ENCODE measurements at regions not wholly inside any gene's neighbourhood (a gene's known extent, or its start where the extent isn't known, plus 50 kb on each side); places are given as distances from the start of the nearest gene placed in this dataset.

DNA sequence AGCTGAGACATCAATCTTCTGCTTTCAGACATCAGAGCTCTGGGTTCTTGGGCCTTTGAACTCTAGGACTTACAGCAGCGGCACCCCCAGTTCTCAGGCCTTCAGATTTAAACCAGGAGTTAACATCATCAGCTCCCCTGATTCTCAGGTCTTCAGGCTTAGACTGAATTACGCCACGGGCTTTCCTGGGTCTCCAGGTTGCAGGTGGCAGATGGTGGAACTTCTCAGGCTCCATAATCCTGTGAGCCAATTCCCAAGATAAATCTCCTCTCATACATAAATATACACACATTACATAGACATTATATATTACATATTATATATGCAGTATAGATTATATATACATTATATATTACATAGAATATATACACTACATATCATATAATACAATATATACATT, 408.9 kb upstream of the AUTS2 start:
- no peak for TF ChIP-seq POLR2A (IDR thresholded peaks at IDR 0.05)
- TF ChIP-seq, protein P1, sequence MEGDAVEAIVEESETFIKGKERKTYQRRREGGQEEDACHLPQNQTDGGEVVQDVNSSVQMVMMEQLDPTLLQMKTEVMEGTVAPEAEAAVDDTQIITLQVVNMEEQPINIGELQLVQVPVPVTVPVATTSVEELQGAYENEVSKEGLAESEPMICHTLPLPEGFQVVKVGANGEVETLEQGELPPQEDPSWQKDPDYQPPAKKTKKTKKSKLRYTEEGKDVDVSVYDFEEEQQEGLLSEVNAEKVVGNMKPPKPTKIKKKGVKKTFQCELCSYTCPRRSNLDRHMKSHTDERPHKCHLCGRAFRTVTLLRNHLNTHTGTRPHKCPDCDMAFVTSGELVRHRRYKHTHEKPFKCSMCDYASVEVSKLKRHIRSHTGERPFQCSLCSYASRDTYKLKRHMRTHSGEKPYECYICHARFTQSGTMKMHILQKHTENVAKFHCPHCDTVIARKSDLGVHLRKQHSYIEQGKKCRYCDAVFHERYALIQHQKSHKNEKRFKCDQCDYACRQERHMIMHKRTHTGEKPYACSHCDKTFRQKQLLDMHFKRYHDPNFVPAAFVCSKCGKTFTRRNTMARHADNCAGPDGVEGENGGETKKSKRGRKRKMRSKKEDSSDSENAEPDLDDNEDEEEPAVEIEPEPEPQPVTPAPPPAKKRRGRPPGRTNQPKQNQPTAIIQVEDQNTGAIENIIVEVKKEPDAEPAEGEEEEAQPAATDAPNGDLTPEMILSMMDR (IDR thresholded peaks at IDR 0.05): no peak

DNA sequence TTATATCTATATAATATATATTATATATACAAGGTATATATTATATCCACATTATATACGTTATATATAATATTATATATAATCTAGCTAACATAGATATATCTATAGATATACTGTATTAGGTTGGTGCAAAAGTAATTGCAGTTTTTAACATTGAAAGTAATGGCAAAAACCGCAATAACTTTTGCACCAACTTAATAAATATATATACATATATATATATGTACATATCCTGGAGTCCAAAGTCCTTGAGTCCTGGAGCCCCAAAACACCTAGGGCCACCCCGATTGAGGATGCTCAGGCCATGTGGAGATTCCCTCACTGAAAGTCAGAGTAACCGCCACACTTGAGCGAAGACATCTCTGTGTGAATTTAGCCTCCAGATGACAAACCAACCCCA, 408.2 kb upstream of the AUTS2 start:
- Histone ChIP-seq H3K4me3 (no peak overlapping the region), H3K27me3 (no peaks in the 10 kb centered on the region), H3K9me3 (peaks cover 0 to 8% (median 0%) of the 10 kb centered on the region in 12 donors), H3K36me3 (no peaks in the 10 kb centered on the region), H3K27ac (no peak overlapping the region), H3K4me1 (peaks cover 0 to 7% (median 0%) of the 10 kb centered on the region in 12 donors)
- intact Hi-C loops (cut with DNase I): no loop called here
- no peak for DNase-seq
- TF ChIP-seq POLR2A (IDR thresholded peaks at IDR 0.05): no peak
- TF ChIP-seq, protein P1 (IDR thresholded peaks at IDR 0.05): no peak
- no peak for ATAC-seq
- WGBS, 4 donors: 89 to 94% (median 92%) methylated on average over 5 of the region's 5 CpGs

More for the DNA sequence above, 408.9 kb upstream of the AUTS2 start:
- Histone ChIP-seq H3K27me3 (no peaks in the 10 kb centered on the region), H3K27ac (no peak overlapping the region), H3K4me3 (no peak overlapping the region), H3K4me1 (peaks cover 0 to 7% (median 0%) of the 10 kb centered on the region in 12 donors), H3K36me3 (no peaks in the 10 kb centered on the region), H3K9me3 (peaks cover 0 to 7% (median 0%) of the 10 kb centered on the region in 12 donors)
- DNase-seq (no peak), ATAC-seq (no peak)
- WGBS, 4 donors: 92 to 98% (median 96%) methylated on average over 3 of the region's 3 CpGs
- intact Hi-C loops (cut with DNase I): no loop called here

DNA sequence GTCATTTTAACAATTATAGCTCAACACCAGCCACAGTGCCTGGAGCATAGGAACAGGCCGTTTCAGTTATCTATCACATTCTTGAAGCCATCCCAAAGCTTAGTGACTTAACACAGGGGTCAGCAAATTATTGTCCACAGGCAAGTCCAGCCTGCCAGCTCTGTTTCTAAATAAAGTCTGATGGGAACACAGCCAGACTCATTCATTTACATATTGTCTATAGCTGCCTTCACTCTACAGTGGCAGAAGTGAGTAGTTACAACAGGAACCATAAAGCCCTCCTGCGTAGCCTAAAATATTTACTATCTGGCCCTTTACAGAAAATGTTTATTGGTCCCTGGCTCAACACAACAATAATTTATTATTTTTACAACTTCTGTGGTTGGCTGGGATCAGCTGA, 407.5 kb upstream of the AUTS2 start:
- Histone ChIP-seq H3K4me1 (peaks cover 0 to 7% (median 0%) of the 10 kb centered on the region in 12 donors), H3K9me3 (peaks cover 0 to 8% (median 0%) of the 10 kb centered on the region in 12 donors), H3K36me3 (no peaks in the 10 kb centered on the region), H3K27ac (no peak overlapping the region), H3K27me3 (no peaks in the 10 kb centered on the region), H3K4me3 (no peak overlapping the region)
- TF ChIP-seq POLR2A (IDR thresholded peaks at IDR 0.05): no peak
- TF ChIP-seq, protein P1 (IDR thresholded peaks at IDR 0.05): no peak
- DNase-seq (no peak), ATAC-seq (peak; percentile 47 to 77 (median 50))
- 29 to 43% (median 37%) methylated on average over 2 of the region's 2 CpGs for WGBS, 4 donors
- intact Hi-C loops (cut with DNase I): no loop called here

DNA sequence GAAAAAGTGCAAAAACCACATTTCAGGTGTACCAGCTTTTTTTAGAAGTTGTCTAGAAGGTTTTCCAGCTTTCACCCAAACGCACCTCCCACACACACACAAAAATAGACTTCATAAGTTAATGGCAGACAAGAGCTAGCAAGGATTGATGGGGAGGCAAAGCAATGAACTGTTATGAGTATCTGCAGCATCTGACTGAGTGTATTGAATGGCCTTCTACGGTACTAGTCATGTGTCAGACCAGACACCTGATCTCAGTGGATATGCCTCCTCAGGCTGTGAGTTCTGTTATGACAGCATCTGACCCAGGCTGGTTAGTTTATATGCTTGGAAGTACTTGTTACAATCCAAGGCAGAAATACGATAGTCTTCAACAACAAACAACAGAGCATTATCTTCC, 406.1 kb upstream of the AUTS2 start:
- Histone ChIP-seq H3K27ac (no peak overlapping the region), H3K36me3 (no peaks in the 10 kb centered on the region), H3K4me1 (peaks cover 0 to 7% (median 0%) of the 10 kb centered on the region in 12 donors), H3K9me3 (peaks cover 0 to 16% (median 0%) of the 10 kb centered on the region in 12 donors), H3K27me3 (no peaks in the 10 kb centered on the region), H3K4me3 (no peak overlapping the region)
- ATAC-seq: no peak
- 84 to 86% (median 84%) methylated on average over 3 of the region's 3 CpGs for WGBS, 4 donors
- no peak for TF ChIP-seq POLR2A (IDR thresholded peaks at IDR 0.05)
- TF ChIP-seq, protein P1 (IDR thresholded peaks at IDR 0.05): no peak
- DNase-seq: no peak
- intact Hi-C loops (cut with DNase I): no loop called here
